Neural progenitor cell (in vitro differentiated cells): ENCODE measurements at regions not wholly inside any gene's neighbourhood (a gene's known extent, or its start where the extent isn't known, plus 50 kb on each side); places are given as distances from the start of the nearest gene placed in this dataset.

ENCODE experiments used
- EZH2 ChIP-seq: fragments of 200-600 bp; sonication (generic); IDR thresholded peaks from 2 replicates; pipeline ENCODE4 v1.6.1; 2017; ENCODE audit warnings: antibody characterized with exemption, mild to moderate bottlenecking, moderate library complexity
- EZH2phosphoT487 ChIP-seq: fragments of 200-600 bp; sonication (generic); IDR thresholded peaks from 2 replicates; pipeline ENCODE4 v1.6.1; 2017; ENCODE audit warnings: antibody characterized with exemption
- TF ChIP-seq, protein P1 (sequence below): fragments of 200-600 bp; sonication (generic); IDR thresholded peaks from 2 replicates; pipeline ENCODE4 v1.5.1; 2017; ENCODE audit warnings: antibody characterized with exemption, mild to moderate bottlenecking

DNA sequence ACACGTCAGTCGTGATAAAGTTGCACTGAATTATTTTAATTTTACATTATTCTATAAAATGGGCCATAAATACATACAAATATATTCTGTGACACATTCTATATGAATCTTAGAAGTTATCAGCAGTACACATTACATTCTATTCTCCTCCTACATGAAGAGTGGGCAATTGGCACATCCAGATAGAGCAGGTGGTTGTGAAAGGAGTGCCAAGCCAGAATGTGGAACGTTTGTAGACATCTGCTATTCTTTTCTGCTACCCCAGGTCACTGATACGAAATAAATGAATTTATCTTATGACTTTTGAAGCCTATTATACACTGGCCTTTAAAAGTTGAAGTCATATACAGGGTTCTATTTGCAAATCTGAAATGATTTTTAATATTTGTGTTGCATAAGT is 373.2 kb downstream of the PCDH17 start:
- TF ChIP-seq, protein P1, sequence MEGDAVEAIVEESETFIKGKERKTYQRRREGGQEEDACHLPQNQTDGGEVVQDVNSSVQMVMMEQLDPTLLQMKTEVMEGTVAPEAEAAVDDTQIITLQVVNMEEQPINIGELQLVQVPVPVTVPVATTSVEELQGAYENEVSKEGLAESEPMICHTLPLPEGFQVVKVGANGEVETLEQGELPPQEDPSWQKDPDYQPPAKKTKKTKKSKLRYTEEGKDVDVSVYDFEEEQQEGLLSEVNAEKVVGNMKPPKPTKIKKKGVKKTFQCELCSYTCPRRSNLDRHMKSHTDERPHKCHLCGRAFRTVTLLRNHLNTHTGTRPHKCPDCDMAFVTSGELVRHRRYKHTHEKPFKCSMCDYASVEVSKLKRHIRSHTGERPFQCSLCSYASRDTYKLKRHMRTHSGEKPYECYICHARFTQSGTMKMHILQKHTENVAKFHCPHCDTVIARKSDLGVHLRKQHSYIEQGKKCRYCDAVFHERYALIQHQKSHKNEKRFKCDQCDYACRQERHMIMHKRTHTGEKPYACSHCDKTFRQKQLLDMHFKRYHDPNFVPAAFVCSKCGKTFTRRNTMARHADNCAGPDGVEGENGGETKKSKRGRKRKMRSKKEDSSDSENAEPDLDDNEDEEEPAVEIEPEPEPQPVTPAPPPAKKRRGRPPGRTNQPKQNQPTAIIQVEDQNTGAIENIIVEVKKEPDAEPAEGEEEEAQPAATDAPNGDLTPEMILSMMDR: no peak
- TF ChIP-seq EZH2phosphoT487: no peak
- TF ChIP-seq EZH2: no peak
